Thymus (tissue), 11 donors: ENCODE measurements at regions not wholly inside any gene's neighbourhood (a gene's known extent, or its start where the extent isn't known, plus 50 kb on each side); places are given as distances from the start of the nearest gene placed in this dataset.
"Not testable (repeated sequence)": the region's sequence is repeated elsewhere in the genome, so short reads cannot be mapped to it uniquely, and the experiment has no call there.

Experiments used
- DNase-seq, 9 donors: peaks; one replicate each; pipeline ENCODE4 v3.0.0-alpha.2; 2013; ENCODE audit warnings: low spot score in 9 of 9, low read depth in 6 of 9, missing footprints in 1 of 9
- H3K27ac ChIP-seq, 2 donors: one replicate each; pipeline ENCODE4 v1.5.1; 2013; ENCODE audit warnings: control low read depth in 1 of 2, low read depth in 1 of 2, low read length in 1 of 2, mild to moderate bottlenecking in 1 of 2, moderate library complexity in 1 of 2
- H3K27me3 ChIP-seq, 2 donors: one replicate each; pipeline ENCODE4 v1.5.1; 2013; ENCODE audit warnings: low read length in 1 of 2; ENCODE audit not compliant: control insufficient read depth in 2 of 2, insufficient read depth in 1 of 2
- H3K36me3 ChIP-seq, 2 donors: one replicate each; pipeline ENCODE4 v1.5.1; 2013; ENCODE audit warnings: low read length in 1 of 2, mild to moderate bottlenecking in 1 of 2, moderate library complexity in 1 of 2; ENCODE audit not compliant: control insufficient read depth in 2 of 2, insufficient read depth in 2 of 2
- H3K4me1 ChIP-seq, 2 donors: one replicate each; pipeline ENCODE4 v1.5.1; 2013; ENCODE audit warnings: low read length in 2 of 2; ENCODE audit not compliant: control insufficient read depth in 2 of 2, insufficient read depth in 2 of 2
- H3K4me3 ChIP-seq, 2 donors: one replicate each; pipeline ENCODE4 v1.5.1; 2013; ENCODE audit warnings: low read length in 2 of 2, control low read depth in 1 of 2, mild to moderate bottlenecking in 1 of 2
- H3K9me3 ChIP-seq, 2 donors: one replicate each; pipeline ENCODE4 v1.5.1; 2013; ENCODE audit warnings: low read length in 1 of 2, mild to moderate bottlenecking in 1 of 2; ENCODE audit not compliant: control insufficient read depth in 2 of 2, insufficient read depth in 1 of 2
- WGBS: extraction: QIAGEN DNeasy Blood & Tissue Kit; methylation state at CpG from one replicate; pipeline ENCODE4 v1.1.7; 2013; 5-methylcytosine and 5-hydroxymethylcytosine counted together
- donor health status: healthy.

DNA sequence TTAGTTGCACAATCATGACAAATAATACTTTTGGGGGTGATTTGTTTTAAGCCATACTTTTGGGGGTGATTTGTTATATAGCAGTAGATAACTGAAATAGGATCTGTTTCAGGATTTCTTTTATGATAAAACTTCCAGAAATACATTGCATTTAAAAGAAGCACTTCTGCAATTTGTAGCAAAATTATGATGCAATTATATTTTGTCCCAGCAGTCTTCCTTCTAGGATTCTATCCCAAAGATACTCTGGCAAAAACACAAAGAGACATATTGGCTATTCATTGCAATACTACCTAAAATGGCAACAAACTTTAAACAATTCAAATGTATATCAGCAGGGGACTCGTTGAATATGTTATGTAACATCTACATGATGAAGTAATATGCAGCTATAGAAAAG is 78.9 kb upstream of the ANKRD28 start:
- no peak for DNase-seq
- peaks cover 0 to 11% of the 10 kb centered on the region in 2 donors for H3K9me3 ChIP-seq
- H3K4me3 ChIP-seq, result no peak overlapping the region
- 95% methylated on average over 1 of the region's 1 CpG for WGBS
- H3K36me3 ChIP-seq, result no peaks in the 10 kb centered on the region
- H3K27ac ChIP-seq, result no peak overlapping the region
- H3K4me1 ChIP-seq, result no peaks in the 10 kb centered on the region
- H3K27me3 ChIP-seq, result no peaks in the 10 kb centered on the region

DNA sequence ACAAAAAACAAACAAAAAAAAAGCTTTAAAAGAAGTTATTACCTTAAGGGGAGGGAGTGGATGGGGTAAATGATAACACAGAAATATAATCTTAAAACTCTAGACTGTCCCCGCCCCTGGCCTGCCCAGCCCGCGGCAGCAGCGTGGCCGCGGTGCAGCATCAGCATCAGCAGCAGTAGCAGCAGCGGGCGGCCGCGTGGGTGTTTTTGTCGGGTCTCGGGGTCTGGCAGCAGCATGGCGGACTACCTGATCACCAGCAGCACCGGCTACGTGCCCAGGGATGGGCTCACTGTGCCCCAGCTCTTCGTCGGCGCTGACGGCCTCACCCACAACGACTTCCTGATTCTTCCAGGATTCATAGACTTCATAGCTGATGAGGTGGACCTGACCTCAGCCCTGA is 80.0 kb upstream of the ANKRD28 start:
- no peaks in the 10 kb centered on the region for H3K27me3 ChIP-seq
- no peaks in the 10 kb centered on the region for H3K4me1 ChIP-seq
- no peak overlapping the region for H3K27ac ChIP-seq
- 97% methylated on average over 20 of the region's 20 CpGs for WGBS
- H3K36me3 ChIP-seq, result no peaks in the 10 kb centered on the region
- DNase-seq, result no peak
- no peak overlapping the region for H3K4me3 ChIP-seq
- H3K9me3 ChIP-seq, result peaks cover 0 to 11% of the 10 kb centered on the region in 2 donors

DNA sequence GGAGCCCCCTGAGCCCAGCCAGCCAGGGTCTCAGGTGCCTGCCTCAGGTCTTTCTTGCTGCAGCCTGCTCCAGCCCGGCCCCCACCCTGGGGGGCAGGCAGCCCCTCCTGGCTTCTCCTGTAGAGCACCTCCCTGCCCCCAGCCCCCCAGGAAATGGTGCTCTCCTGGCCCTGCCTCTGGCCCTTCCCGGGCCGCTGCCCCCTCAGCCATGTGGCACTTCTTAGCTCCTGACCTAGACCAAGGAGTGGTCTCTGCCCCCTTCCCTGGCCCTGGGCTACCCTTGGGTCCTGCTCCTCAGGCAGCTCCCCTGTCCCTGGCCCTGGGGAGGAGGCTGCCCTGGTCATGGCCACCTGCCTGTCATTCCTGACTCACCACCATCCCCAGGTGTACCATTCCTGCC is 82.0 kb upstream of the ANKRD28 start:
- not testable (repeated sequence) for H3K4me3 ChIP-seq, DNase-seq, H3K27ac ChIP-seq, H3K36me3 ChIP-seq, H3K4me1 ChIP-seq, H3K27me3 ChIP-seq
- H3K9me3 ChIP-seq, result peaks cover 0 to 11% of the 10 kb centered on the region in 2 donors
- WGBS, result 95% methylated on average over 3 of the region's 3 CpGs

DNA sequence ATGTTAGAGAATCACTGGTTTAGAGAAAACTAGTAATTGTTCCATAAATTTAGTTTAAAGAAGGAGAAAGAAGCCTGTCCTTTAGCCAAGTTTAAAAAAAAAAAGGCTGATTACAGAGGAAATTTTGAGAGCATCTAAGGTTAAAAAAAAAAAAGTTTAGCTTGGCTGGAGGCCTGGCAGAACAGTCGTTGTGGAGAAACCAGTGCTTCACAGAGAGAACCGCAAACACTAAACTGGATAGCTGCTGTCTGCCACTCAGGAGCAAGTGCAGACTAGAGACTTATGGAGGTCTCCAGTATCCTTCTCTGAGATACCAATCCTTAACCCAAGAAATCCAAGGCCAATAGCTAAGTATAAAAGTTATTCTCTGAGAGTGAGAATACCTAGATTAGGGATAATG is 84.8 kb upstream of the ANKRD28 start:
- H3K4me3 ChIP-seq, result no peak overlapping the region
- WGBS, result 90% methylated on average over 2 of the region's 2 CpGs
- DNase-seq, result no peak
- H3K36me3 ChIP-seq, result no peaks in the 10 kb centered on the region
- H3K9me3 ChIP-seq, result peaks cover 0 to 11% of the 10 kb centered on the region in 2 donors
- H3K27me3 ChIP-seq, result no peaks in the 10 kb centered on the region
- no peaks in the 10 kb centered on the region for H3K4me1 ChIP-seq
- no peak overlapping the region for H3K27ac ChIP-seq

DNA sequence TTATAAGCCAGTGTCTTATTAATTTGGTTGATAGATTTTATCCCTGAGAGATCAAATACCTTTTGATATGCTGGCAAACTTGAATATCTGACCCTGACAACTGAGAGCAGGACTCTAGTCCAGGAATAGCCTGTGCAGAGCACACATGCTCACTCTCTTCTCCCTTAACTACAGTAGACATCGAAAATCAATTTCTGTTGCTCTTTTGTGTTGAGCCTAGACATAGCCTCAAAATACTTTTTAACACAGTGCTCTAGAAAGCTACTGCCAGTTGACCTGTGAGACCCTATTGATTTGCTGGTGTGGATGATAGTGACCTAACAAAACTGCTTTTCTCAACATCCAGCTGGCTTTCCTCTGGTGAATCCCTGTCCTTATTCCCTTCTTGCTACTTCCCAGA is 86.4 kb upstream of the ANKRD28 start:
- Histone ChIP-seq H3K4me1 (no peaks in the 10 kb centered on the region), H3K4me3 (no peak overlapping the region), H3K27me3 (no peaks in the 10 kb centered on the region), H3K9me3 (no peaks in the 10 kb centered on the region), H3K27ac (no peak overlapping the region), H3K36me3 (no peaks in the 10 kb centered on the region)
- DNase-seq, result no peak
- 94% methylated on average over 1 of the region's 1 CpG for WGBS

DNA sequence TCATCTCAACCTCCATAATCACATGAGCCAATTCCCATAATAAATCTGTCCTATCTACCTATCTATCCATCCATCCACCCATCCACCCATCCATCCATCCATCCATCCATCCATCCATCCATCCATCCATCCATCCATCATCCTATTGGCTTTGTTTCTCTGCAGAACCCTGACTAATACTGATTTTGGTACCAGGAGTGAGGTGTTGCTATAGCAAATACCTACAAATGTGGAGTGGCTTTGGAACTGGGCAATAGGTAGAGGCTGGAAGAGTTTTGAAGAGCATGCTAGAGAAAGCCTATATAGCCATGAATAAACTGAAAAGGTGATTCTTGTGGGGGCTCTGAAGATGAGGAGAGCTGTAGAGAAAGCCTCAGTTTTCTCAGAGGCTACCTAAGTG is 88.7 kb upstream of the ANKRD28 start:
- no peaks in the 10 kb centered on the region for H3K4me1 ChIP-seq
- no peak for DNase-seq
- no peaks in the 10 kb centered on the region for H3K27me3 ChIP-seq
- no peak overlapping the region for H3K4me3 ChIP-seq
- H3K27ac ChIP-seq, result no peak overlapping the region
- no peaks in the 10 kb centered on the region for H3K36me3 ChIP-seq
- H3K9me3 ChIP-seq, result no peaks in the 10 kb centered on the region

DNA sequence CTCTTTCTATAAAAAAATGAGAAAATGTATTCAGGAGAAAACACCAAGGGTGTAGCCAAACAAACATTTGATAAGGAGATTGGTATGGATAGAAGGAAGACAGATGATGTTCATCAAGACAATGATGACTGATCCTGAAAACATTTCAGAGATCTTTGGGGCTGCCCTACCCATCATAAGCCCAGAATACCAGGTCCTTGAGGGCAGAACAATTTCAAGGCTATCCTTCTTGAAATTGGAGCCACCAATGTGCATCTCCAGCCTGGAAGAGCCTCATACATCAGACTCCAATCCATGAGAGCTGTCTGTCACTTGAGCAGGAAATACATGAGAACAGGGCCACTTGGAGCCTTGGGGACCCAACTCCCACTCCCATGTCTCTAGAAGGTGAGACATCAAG is 89.5 kb upstream of the ANKRD28 start:
- Histone ChIP-seq H3K27me3 (no peaks in the 10 kb centered on the region), H3K9me3 (no peaks in the 10 kb centered on the region)
- DNase-seq, result no peak

DNA sequence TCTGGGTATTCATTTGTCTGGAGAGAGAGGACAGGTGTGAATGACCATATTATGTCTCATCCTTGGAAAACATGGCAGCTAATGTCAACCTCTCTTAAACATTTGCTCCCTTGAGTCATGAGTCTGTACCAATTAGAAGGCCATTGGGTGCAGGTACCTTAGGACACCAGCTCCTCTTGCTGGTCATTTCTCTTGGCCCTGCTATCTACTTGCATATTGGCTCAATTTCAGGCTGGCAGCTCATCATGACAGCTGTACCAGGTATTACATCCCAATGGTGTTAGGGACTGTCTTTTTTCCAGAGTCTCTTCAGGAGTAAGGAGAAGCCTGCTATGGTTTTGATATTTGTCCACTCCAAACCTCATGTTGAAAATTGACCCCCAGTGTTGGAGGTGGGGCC is 92.2 kb upstream of the ANKRD28 start:
- Histone ChIP-seq H3K27ac (no peak overlapping the region), H3K27me3 (no peaks in the 10 kb centered on the region), H3K36me3 (no peaks in the 10 kb centered on the region), H3K4me3 (no peak overlapping the region), H3K4me1 (peaks cover 0 to 8% of the 10 kb centered on the region in 2 donors), H3K9me3 (no peaks in the 10 kb centered on the region)
- no peak for DNase-seq

More for the DNA sequence above, 89.5 kb upstream of the ANKRD28 start:
- Histone ChIP-seq H3K27ac (no peak overlapping the region), H3K4me3 (no peak overlapping the region), H3K36me3 (no peaks in the 10 kb centered on the region), H3K4me1 (peaks cover 0 to 4% of the 10 kb centered on the region in 2 donors)

DNA sequence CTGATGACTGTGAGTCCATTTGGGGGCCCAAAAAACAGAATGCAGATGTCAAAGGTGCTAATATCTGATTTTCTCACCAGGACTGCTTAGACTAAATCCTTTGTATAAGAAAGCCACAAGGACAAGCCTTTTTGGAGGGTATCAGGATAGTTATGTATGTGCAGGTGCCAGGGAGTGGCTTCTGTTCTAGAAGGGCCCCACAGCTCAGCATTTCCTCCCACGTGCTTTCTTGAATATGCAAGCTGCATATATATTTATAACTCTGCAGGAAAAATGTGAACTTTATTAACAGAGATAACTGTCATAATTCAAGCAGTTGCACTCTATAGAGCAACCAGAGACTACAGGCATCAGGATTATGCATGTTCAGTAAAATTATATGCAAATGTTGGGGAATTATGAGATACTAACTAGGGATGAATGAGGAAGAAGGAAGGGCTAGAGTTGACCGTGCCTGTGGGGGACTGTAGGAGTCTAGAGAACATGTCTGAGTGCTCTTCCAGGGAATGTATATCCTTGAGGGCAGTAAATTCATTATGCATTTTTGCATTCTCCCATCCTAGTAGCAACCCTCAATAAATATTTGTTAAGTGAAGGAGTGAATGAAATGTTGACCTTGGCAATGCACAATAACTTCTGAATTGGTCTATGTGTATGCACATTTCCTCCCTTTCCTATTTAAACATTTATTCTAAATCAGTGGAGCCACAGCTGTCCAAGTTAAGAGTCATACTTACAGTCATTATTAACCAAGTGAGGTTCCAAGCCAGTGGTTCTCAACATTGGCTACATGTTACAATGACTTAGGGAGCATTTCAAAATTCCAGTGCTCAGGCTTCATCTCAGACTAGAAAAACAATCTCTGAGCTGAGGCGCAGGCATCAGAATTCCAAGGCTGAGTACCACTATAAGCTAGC is 94.8 kb upstream of the ANKRD28 start:
- DNase-seq, result peak in 1 of 9 donors; percentile 28
- Histone ChIP-seq H3K36me3 (no peaks in the 10 kb centered on the region), H3K4me3 (no peak overlapping the region), H3K27ac (no peak overlapping the region), H3K4me1 (peaks cover 0 to 8% of the 10 kb centered on the region in 2 donors), H3K9me3 (no peaks in the 10 kb centered on the region), H3K27me3 (no peaks in the 10 kb centered on the region)
- 58% methylated on average over 3 of the region's 3 CpGs for WGBS
